HG03039 (cell line): ENCODE measurements at regions not wholly inside any gene's neighbourhood (a gene's known extent, or its start where the extent isn't known, plus 50 kb on each side); places are given as distances from the start of the nearest gene placed in this dataset.

Source experiments
- ATAC-seq: cut with Tn5 transposase; IDR thresholded peaks from one replicate; pipeline ENCODE4 v1.9.1; 2021; ENCODE audit warnings: mild to moderate bottlenecking, moderate library complexity; ENCODE audit not compliant: unreplicated experiment

DNA sequence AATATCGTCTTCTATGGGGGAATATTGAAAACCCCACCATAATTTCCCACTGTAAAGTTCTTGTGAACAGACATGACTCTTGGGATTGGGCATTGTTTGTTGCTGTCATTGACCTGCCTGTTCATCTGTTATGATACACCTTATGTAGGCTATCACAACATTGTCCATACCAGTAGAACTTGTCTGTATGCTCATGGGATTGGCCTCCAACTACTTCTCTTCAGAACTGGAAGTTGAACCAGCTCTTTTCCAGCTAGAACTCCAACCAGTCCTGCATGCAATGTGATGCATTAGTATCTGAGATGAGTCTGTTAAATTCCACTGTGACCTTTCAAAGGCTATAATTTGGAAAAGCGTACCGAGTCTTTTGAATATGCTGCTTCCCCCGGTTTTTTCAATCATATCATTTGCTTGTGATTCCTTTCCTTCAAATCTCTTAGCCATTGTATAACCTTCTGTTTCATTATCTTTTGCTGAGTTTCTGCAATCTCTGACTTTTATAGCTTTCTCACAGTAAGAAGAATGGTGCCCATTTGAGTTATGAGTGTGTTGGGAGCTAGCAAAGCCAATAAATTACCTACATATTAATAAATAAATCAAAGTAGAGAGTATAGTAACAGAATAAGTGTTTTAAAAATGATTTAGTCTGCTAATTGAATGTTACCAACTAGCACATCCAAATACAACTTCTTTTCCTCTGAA is 101.9 kb downstream of the PLK2 start:
- no peak for ATAC-seq

GRCh38 chr5:58357121-58357520 is 102.8 kb downstream of the PLK2 start:
- ATAC-seq = no peak

DNA sequence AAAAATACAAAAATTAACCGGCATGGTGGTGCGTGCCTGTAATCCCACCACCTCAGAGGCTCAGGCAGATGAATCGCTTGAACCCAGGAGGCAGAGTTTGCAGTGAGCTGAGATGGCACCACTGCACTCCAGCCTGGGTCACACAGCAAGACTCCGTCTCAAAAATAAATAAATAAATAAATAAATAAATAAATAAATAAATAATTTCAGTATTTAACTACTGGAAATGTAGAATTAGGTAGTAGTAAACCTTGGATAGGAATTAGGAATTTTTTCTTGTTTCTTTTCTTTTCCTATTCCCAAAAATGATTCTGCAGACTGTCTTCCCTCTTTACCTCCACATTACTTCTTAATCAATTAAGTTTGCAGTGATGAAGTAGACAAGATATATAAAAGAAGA is 103.2 kb downstream of the PLK2 start:
- ATAC-seq = no peak

DNA sequence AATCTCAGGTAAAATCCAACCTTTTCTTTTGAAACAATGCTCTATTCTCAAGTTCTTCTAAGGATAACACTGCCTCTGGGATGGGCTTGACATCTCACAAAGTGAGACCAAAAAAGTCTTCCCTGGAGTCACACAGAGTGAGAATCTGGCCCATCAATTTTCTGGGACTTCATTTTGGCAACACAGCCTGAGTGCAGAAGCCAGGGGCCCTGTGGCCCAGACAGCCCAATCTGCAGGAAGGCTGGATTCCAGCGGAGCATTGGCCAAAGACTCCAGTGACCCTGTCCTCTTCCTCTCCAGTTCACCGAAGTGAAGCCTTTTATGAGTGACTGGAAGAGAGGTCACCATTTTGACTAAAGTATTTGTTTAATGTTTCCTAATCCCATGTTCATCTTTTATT is 105.1 kb downstream of the PLK2 start:
- no peak for ATAC-seq

GRCh38 chr5:58353992-58354391 is 105.9 kb downstream of the PLK2 start:
- no peak for ATAC-seq

- no peak for ATAC-seq
Measured at GRCh38 chr5:58351190-58351589, 108.7 kb downstream of the PLK2 start.

GRCh38 chr5:58348996-58349728 is 110.7 kb downstream of the PLK2 start:
- no peak for ATAC-seq

- no peak for ATAC-seq
Measured at GRCh38 chr5:58346041-58346440, 113.8 kb downstream of the PLK2 start.

GRCh38 chr5:58341476-58341875 is 118.4 kb downstream of the PLK2 start:
- no peak for ATAC-seq

GRCh38 chr5:58335518-58335917 is 124.4 kb downstream of the PLK2 start:
- no peak for ATAC-seq

GRCh38 chr5:58334035-58334434 is 125.9 kb downstream of the PLK2 start:
- ATAC-seq = no peak

- ATAC-seq = no peak
Measured at GRCh38 chr5:58330781-58331180, 129.1 kb downstream of the PLK2 start.

- ATAC-seq = peak; percentile 65
Measured at GRCh38 chr5:58327289-58327688, 132.6 kb downstream of the PLK2 start.

DNA sequence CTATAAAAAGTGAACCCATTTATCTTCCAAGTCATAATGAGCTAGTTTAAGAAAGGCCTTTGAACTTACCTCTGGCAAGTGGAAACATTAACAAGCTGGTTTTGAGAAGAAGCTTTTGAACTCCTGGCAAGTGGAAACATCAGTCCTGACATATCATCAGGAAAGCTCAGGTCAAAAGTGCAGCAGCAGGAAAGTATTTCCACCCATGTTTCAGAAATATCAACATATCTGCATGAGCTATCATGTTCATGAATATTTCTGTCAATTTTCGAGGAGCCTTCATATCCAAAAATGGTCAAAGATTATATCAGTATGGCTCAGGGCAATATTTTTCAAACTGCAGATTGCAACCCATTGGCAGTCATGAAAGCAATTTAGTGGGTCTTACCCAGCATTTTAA is 133.9 kb downstream of the PLK2 start:
- no peak for ATAC-seq

- no peak for ATAC-seq
Measured at GRCh38 chr5:58322453-58322852, 137.4 kb downstream of the PLK2 start.

- no peak for ATAC-seq
Measured at GRCh38 chr5:58318468-58318867, 141.4 kb downstream of the PLK2 start.

DNA sequence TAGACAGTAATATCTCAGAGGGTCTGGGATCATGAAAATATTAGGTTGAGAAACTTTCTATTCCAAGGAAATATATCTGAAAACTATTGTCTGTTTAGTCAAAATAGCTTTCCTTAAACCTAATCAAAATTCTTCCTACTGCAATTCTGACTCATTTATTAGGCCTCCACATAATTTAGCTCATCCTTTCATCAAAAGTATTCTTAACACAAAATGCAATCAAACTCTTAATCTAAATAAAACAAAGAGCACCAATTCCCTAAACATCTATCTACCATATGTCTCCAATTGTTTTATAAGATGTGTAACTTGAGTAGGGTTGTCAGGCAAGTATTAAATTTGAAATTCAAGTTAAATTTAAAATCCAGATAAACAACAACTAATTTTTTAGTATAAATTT is 142.1 kb downstream of the PLK2 start:
- no peak for ATAC-seq

- no peak for ATAC-seq
Measured at GRCh38 chr5:58317009-58317408, 142.9 kb downstream of the PLK2 start.

DNA sequence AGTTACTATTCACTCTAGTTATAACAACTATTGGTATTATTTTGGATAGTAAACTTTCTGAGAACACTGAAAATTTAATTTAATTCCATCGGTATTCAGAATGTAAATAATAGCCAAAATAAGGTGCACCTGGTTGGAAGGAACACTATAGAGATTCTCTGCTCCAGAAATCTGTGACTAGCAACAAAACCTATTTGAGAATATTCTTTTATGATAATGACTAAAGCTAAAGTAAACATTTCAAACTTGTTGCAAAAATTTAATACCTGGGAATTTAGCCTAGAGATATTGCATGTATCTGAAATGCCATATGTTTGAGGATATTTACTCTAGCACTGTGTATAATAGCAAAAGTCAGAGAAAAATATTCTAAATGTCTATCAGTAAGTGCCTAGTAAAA is 144.1 kb downstream of the PLK2 start:
- ATAC-seq = no peak

GRCh38 chr5:58314356-58315210 is 145.3 kb downstream of the PLK2 start:
- no peak for ATAC-seq

- no peak for ATAC-seq
Measured at GRCh38 chr5:58312299-58312698, 147.6 kb downstream of the PLK2 start.

- no peak for ATAC-seq
Measured at GRCh38 chr5:58311526-58311925, 148.4 kb downstream of the PLK2 start.
